Osteocyte (in vitro differentiated cells): ENCODE measurements at regions not wholly inside any gene's neighbourhood (a gene's known extent, or its start where the extent isn't known, plus 50 kb on each side); places are given as distances from the start of the nearest gene placed in this dataset.

Experiments used
- DNase-seq: peaks from one replicate; pipeline ENCODE4 v3.0.0; 2021; ENCODE audit warnings: mixed read lengths; ENCODE audit not compliant: unreplicated experiment; ENCODE audit errors: extremely low spot score
- H3K27ac Mint-ChIP-seq: one replicate; pipeline ENCODE4 v1.8.0; 2021; ENCODE audit warnings: mild to moderate bottlenecking, mixed read lengths; ENCODE audit not compliant: unreplicated experiment
- H3K27me3 Mint-ChIP-seq: one replicate; pipeline ENCODE4 v1.8.0; 2021; ENCODE audit warnings: mixed read lengths; ENCODE audit not compliant: unreplicated experiment
- H3K36me3 Mint-ChIP-seq: one replicate; pipeline ENCODE4 v1.8.0; 2021; ENCODE audit warnings: mixed read lengths; ENCODE audit not compliant: unreplicated experiment
- H3K4me1 Mint-ChIP-seq: one replicate; pipeline ENCODE4 v1.8.0; 2021; ENCODE audit warnings: mixed read lengths; ENCODE audit not compliant: unreplicated experiment
- H3K4me3 Mint-ChIP-seq: one replicate; pipeline ENCODE4 v1.8.0; 2021; ENCODE audit warnings: mild to moderate bottlenecking, moderate library complexity, mixed read lengths; ENCODE audit not compliant: unreplicated experiment
- H3K9me3 Mint-ChIP-seq: one replicate; pipeline ENCODE4 v1.8.0; 2021; ENCODE audit warnings: mixed read lengths; ENCODE audit not compliant: unreplicated experiment
- CTCF ChIP-seq: fragments of 200-600 bp; sonication (generic); IDR thresholded peaks from 2 replicates; pipeline ENCODE4 v1.5.0; 2021; ENCODE audit warnings: antibody characterized with exemption, mild to moderate bottlenecking, moderate library complexity

- H3K36me3 Mint-ChIP-seq = no peaks in the 10 kb centered on the region
- no peaks in the 10 kb centered on the region for H3K4me1 Mint-ChIP-seq
- DNase-seq = no peak
- TF ChIP-seq CTCF = no peak
- H3K9me3 Mint-ChIP-seq = no peaks in the 10 kb centered on the region
- no peaks in the 10 kb centered on the region for H3K27me3 Mint-ChIP-seq
- H3K4me3 Mint-ChIP-seq = no peak overlapping the region
- no peak overlapping the region for H3K27ac Mint-ChIP-seq
These were observed 166.9 kb upstream of the PRMT6 start for GRCh38 chr1:106889583-106889982.

GRCh38 chr1:106897976-106898375 lies 158.5 kb upstream of the PRMT6 start:
- Mint-ChIP-seq H3K36me3 (no peaks in the 10 kb centered on the region), H3K9me3 (no peaks in the 10 kb centered on the region), H3K27ac (no peak overlapping the region), H3K27me3 (no peaks in the 10 kb centered on the region), H3K4me1 (no peaks in the 10 kb centered on the region), H3K4me3 (no peak overlapping the region)
- no peak for TF ChIP-seq CTCF
- DNase-seq = no peak

- no peaks in the 10 kb centered on the region for H3K27me3 Mint-ChIP-seq
- no peaks in the 10 kb centered on the region for H3K4me1 Mint-ChIP-seq
- no peak overlapping the region for H3K27ac Mint-ChIP-seq
- no peak for TF ChIP-seq CTCF
- no peak for DNase-seq
- H3K9me3 Mint-ChIP-seq = peaks cover 6% of the 10 kb centered on the region
- no peak overlapping the region for H3K4me3 Mint-ChIP-seq
- no peaks in the 10 kb centered on the region for H3K36me3 Mint-ChIP-seq
These were observed 156.8 kb upstream of the PRMT6 start for GRCh38 chr1:106899644-106900043.

- Mint-ChIP-seq H3K4me3 (no peak overlapping the region), H3K27me3 (no peaks in the 10 kb centered on the region), H3K4me1 (no peaks in the 10 kb centered on the region), H3K9me3 (peaks cover 15% of the 10 kb centered on the region), H3K36me3 (no peaks in the 10 kb centered on the region), H3K27ac (no peak overlapping the region)
- no peak for TF ChIP-seq CTCF
- no peak for DNase-seq
These were observed 148.7 kb upstream of the PRMT6 start for GRCh38 chr1:106907795-106908194.

- H3K9me3 Mint-ChIP-seq = peaks cover 10% of the 10 kb centered on the region
These were observed 147.8 kb upstream of the PRMT6 start for GRCh38 chr1:106908689-106909088.

More at GRCh38 chr1:106908689-106909088, 147.8 kb upstream of the PRMT6 start:
- TF ChIP-seq CTCF = no peak
- Mint-ChIP-seq H3K4me1 (no peaks in the 10 kb centered on the region), H3K27ac (no peak overlapping the region), H3K36me3 (no peaks in the 10 kb centered on the region), H3K4me3 (no peak overlapping the region), H3K27me3 (no peaks in the 10 kb centered on the region)
- no peak for DNase-seq
